GM12878 (cell line): ENCODE measurements at regions not wholly inside any gene's neighbourhood (a gene's known extent, or its start where the extent isn't known, plus 50 kb on each side); places are given as distances from the start of the nearest gene placed in this dataset.

Experiments used
- CBFB ChIP-seq: IDR thresholded peaks from 2 replicates; pipeline ENCODE4 v1.6.1; 2016; ENCODE audit warnings: antibody characterized with exemption, low read depth
- EZH2 ChIP-seq: IDR thresholded peaks from 2 replicates; pipeline ENCODE4 v1.6.1; 2012; ENCODE audit warnings: low read depth, mild to moderate bottlenecking, control low read depth, inconsistent platforms, low read length, borderline replicate concordance; ENCODE audit not compliant: control insufficient read depth
- MXI1 ChIP-seq: fragments of 150-350 bp; IDR thresholded peaks from 2 replicates; pipeline ENCODE4 v1.6.1; 2011; ENCODE audit warnings: low read depth, mild to moderate bottlenecking, inconsistent platforms, low read length, improper control_type of control experiment
- RCOR1 ChIP-seq: conservative IDR thresholded peaks from 2 replicates; pipeline ENCODE4 v1.6.1; 2012; ENCODE audit warnings: low read depth, low read length, improper control_type of control experiment
- SPI1 ChIP-seq: IDR thresholded peaks from 2 replicates; pipeline ENCODE4 v1.6.1; 2011; ENCODE audit warnings: low read depth, mild to moderate bottlenecking, low read length, moderate library complexity, borderline replicate concordance; ENCODE audit not compliant: insufficient read depth
- TCF12 ChIP-seq: IDR thresholded peaks from 2 replicates; pipeline ENCODE4 v1.6.1; 2011; ENCODE audit warnings: low read depth, mild to moderate bottlenecking, low read length
- TF ChIP-seq, protein P1 (sequence below), 3 experiments: IDR thresholded peaks in 2 of 3; conservative IDR thresholded peaks in 1 of 3; 2 replicates each; pipeline ENCODE4 v1.5.1; 2011; ENCODE audit warnings: low read depth in 3 of 3, low read length in 3 of 3, mild to moderate bottlenecking in 3 of 3, control low read depth in 2 of 3, moderate library complexity in 2 of 3, inconsistent platforms in 1 of 3, mixed read lengths in 1 of 3; ENCODE audit not compliant: control insufficient read depth in 2 of 3, insufficient read depth in 1 of 3; ENCODE audit errors: extremely low read depth in 1 of 3
- TF ChIP-seq, protein P2 (sequence below): fragments of 450-650 bp; formaldehyde crosslinking; IDR thresholded peaks from 2 replicates; pipeline ENCODE4 v1.5.0; 2022; ENCODE audit warnings: mild to moderate bottlenecking, missing genetic modification characterization
- TF ChIP-seq, protein P3 (sequence below): IDR thresholded peaks from 2 replicates; pipeline ENCODE4 v1.6.1; 2011; ENCODE audit warnings: borderline replicate concordance, low read depth, mild to moderate bottlenecking, moderate library complexity, mixed read lengths, low read length; ENCODE audit not compliant: insufficient read depth; ENCODE audit errors: extremely low read length

DNA sequence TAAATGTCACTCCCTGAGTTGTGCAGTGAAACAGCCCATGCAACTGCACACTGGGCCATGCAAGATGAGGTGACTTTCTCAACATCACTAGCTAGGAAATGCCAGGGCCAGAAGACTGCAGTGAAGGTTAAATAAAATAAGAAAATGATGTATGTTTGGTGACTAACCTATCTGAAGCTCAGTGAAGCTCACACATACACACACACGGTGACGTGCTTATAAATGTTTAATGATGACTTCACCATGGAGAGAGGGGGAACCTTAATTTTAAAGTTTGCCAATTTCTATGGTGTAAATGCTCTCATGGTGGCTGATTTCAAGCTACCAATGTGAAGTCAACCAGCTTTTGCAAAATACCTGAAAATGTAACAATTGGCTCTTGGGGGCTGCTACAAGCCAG lies 166.4 kb downstream of the MAF start:
- TF ChIP-seq EZH2 (no peak), TCF12 (no peak), RCOR1 (no peak), SPI1 (no peak), MXI1 (no peak), CBFB (no peak)
- TF ChIP-seq, protein P1, sequence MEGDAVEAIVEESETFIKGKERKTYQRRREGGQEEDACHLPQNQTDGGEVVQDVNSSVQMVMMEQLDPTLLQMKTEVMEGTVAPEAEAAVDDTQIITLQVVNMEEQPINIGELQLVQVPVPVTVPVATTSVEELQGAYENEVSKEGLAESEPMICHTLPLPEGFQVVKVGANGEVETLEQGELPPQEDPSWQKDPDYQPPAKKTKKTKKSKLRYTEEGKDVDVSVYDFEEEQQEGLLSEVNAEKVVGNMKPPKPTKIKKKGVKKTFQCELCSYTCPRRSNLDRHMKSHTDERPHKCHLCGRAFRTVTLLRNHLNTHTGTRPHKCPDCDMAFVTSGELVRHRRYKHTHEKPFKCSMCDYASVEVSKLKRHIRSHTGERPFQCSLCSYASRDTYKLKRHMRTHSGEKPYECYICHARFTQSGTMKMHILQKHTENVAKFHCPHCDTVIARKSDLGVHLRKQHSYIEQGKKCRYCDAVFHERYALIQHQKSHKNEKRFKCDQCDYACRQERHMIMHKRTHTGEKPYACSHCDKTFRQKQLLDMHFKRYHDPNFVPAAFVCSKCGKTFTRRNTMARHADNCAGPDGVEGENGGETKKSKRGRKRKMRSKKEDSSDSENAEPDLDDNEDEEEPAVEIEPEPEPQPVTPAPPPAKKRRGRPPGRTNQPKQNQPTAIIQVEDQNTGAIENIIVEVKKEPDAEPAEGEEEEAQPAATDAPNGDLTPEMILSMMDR (IDR thresholded peaks at IDR 0.05 in 2 of 3, conservative IDR thresholded peaks at IDR 0.05 in 1 of 3; ENCODE audit: control insufficient read depth in 2 of 3, extremely low read depth in 1 of 3, insufficient read depth in 1 of 3, low read depth in 3 of 3, low read length in 3 of 3) = no peak
- TF ChIP-seq, protein P2, sequence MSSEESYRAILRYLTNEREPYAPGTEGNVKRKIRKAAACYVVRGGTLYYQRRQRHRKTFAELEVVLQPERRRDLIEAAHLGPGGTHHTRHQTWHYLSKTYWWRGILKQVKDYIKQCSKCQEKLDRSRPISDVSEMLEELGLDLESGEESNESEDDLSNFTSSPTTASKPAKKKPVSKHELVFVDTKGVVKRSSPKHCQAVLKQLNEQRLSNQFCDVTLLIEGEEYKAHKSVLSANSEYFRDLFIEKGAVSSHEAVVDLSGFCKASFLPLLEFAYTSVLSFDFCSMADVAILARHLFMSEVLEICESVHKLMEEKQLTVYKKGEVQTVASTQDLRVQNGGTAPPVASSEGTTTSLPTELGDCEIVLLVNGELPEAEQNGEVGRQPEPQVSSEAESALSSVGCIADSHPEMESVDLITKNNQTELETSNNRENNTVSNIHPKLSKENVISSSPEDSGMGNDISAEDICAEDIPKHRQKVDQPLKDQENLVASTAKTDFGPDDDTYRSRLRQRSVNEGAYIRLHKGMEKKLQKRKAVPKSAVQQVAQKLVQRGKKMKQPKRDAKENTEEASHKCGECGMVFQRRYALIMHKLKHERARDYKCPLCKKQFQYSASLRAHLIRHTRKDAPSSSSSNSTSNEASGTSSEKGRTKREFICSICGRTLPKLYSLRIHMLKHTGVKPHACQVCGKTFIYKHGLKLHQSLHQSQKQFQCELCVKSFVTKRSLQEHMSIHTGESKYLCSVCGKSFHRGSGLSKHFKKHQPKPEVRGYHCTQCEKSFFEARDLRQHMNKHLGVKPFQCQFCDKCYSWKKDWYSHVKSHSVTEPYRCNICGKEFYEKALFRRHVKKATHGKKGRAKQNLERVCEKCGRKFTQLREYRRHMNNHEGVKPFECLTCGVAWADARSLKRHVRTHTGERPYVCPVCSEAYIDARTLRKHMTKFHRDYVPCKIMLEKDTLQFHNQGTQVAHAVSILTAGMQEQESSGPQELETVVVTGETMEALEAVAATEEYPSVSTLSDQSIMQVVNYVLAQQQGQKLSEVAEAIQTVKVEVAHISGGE (CRISPR knock-in tag) = no peak
- TF ChIP-seq, protein P3, sequence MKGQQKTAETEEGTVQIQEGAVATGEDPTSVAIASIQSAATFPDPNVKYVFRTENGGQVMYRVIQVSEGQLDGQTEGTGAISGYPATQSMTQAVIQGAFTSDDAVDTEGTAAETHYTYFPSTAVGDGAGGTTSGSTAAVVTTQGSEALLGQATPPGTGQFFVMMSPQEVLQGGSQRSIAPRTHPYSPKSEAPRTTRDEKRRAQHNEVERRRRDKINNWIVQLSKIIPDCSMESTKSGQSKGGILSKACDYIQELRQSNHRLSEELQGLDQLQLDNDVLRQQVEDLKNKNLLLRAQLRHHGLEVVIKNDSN = no peak
